ENCODE measurements at regions not wholly inside any gene's neighbourhood (a gene's known extent, or its start where the extent isn't known, plus 50 kb on each side); places are given as distances from the start of the nearest gene placed in this dataset.

GRCh38 chr10:31606841-31607240 lies 287.8 kb downstream of the ZEB1 start:
- no peak for DNase-seq (ENCODE audit: low read depth)

- DNase-seq (ENCODE audit: low read depth), result no peak
Observed at GRCh38 chr10:31605861-31606525, 287.0 kb downstream of the ZEB1 start.

- DNase-seq (ENCODE audit: low read depth), result no peak
Observed at GRCh38 chr10:31605426-31605825, 286.4 kb downstream of the ZEB1 start.

- DNase-seq (ENCODE audit: low read depth), result no peak
Observed at GRCh38 chr10:31604646-31605170, 285.7 kb downstream of the ZEB1 start.

- DNase-seq (ENCODE audit: low read depth), result no peak
Observed at GRCh38 chr10:31604096-31604495, 285.1 kb downstream of the ZEB1 start.

DNA sequence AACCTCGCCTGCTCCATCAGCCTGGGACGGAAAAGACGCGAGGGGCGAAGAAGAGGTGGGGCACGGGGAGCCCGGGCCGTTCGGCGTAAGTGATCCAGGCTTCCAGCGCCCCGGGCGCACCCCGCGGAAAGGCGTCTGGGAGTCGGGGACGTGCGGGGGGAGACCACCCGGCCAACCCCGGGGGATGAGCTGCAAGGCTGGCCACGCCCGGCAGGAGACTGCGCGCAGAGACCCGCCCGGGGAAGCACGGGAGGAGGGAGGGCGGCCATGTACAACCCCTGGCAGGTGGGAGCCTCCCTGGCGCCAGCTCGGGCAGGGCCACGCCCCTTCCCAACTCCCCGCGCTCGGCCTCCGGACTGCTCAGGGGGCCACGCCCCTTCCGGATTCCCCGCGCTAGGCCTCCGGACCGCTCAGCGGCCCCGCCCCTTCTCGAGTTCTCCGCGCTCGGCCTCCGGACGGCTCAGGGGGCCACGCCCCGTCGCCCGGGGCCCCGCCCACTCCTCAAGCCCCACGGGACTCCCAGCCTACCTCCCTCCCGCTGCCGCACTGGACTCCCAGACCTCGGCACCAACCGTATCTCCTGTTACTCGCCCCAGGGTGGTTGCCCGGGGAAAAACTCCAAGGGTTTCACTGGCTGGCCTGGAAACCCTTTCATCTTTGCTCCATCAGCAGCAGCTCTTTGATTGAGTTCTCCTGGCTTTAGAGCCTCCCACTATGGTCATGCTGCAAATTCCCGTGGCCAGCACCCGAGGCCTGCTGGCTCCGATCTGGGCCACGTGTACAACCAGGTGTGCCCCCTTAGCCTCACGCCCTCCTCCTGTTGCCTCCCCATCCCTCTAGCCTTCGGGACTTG lies 284.4 kb downstream of the ZEB1 start:
- peak; percentile 65 for DNase-seq (ENCODE audit: low read depth)

DNA sequence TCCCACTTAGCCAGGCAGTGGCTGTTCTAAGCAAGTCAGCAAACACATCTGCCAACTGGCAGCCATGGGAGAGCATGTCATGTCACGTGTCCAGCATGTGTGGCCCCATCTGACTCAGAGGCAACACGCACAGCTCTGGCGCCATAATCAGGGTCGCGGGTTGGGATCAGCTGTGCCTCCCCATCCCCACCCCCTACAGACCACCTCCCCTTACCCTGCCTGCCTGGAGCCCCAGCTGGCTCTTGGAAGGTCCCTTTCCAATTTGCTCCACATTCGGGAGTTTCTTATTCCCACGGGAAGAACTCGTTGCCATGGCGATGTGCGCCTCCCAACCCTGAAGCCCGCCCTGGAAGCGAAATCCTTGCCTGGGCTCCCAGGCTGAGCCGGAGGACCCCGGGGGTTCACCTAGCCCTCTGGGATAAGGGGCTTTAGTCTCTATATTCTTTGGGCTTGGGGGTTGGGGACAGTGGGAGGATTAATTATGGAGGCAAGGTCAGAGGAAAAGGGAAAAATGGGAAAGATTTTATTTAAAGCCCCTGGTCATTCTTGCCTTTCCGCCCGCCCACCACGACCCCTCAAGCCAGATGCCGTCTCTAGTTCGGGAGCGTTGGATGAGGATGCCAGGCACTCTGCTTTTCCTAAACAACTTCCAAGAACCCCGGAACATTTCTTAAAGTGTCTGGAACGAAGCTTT lies 283.7 kb downstream of the ZEB1 start:
- no peak for DNase-seq (ENCODE audit: low read depth)

DNA sequence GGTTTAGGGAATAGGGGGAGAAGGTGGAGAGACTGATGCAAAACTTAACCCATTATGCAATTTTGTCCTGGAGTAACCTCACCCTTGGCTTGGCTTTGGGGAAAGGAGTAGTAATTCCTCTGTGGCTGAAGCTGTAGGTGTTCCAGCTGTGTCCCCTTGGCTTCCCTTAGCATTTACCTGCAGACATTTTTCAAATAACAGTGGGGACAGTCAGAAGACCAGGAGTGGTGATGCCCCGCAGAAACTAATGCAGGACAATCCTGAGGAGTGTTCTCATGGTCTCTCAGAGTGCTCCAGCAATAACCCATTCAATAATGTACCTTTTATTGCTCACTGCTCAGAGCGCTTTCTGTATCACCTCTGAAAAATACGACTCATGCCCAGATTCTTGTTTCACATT lies 282.1 kb downstream of the ZEB1 start:
- DNase-seq (ENCODE audit: low read depth), result no peak

- no peak for DNase-seq (ENCODE audit: low read depth)
Observed at GRCh38 chr10:31599626-31600504, 280.8 kb downstream of the ZEB1 start.

DNA sequence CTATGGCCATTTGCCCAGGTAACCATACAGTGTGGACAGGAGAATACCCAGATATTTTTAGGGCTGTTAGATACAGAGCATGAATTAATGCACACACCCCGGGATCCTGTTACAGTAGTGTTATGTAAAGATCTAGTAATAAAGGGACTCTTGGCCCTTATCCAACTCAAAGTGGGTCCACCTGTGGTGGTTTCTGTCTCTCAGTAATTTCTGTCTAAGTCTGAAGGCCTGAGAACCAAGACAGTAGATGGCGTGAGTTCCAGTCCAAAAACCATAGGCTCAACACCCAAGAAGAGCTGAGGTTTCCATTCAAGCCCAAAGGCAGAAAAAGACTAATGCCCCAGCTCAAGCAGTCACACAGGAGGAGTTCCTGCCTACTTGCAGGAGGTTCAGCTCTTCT lies 277.7 kb downstream of the ZEB1 start:
- no peak for DNase-seq (ENCODE audit: low read depth)

GRCh38 chr10:31595992-31596391 lies 277.0 kb downstream of the ZEB1 start:
- no peak for DNase-seq (ENCODE audit: low read depth)

DNA sequence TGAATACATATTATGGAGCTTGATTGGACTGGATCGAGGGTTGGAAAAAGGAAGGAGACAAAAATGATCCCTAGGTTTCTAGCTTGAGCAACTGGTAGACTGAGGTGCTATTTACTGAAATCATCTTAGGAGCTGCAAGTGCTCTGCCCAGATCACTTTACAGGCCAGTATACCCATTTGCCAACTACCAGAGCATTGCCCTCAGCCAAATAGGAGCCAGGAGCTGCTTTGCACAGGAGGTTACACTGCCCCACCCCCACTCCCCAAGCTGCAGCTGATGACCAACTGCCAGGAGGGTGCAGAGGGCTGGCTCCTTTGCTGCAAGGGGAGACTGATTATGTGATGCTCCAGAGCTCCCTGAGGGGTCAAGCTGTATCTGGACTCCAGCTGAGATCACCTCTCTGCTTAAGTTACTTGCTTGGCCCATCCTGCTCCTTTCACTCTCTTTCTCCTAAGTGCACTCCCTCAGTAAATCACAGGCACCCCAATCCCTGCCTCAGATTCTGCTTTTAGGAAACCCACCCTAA lies 275.4 kb downstream of the ZEB1 start:
- DNase-seq (ENCODE audit: low read depth), result no peak

DNA sequence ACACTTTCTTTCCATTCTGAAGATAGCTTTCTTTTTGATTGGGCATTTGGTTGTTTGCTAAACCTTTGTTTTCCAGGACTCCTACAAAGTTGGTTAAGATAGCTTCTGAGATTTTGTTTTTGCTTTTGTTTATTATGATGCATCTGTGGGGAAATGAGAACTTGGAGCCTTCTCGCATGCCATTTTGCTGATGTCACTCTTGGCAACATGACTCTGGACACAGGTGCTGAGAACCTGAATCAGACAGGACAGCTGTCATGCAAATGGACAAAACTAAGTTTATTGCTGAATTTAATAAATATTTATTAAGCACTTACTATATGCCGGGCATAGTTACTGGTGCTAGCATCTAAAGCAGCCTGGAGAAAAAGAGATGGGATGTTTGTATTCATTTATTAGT lies 274.1 kb downstream of the ZEB1 start:
- no peak for DNase-seq (ENCODE audit: low read depth)

DNA sequence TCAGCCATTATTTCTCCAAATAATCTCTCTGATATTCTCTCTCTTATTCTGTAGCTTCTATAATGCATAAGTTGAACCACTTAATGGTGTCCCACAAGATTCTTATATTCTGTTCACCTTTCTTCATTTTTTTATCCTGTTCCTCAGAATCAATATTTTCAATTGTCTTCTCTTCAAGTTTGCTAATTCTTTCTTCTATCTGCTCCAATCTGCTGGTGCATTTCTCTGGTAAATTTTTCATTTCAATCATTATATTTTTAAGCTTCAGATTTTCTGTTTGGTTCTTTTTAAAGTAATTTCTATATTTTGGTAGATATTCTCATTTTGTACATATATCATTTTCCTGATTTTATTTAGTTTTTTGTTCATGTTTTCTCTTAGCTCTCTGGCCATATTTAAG lies 272.6 kb downstream of the ZEB1 start:
- no peak for DNase-seq (ENCODE audit: low read depth)

GRCh38 chr10:31590023-31590800 lies 271.2 kb downstream of the ZEB1 start:
- DNase-seq (ENCODE audit: low read depth), result no peak

GRCh38 chr10:31587691-31588090 lies 268.7 kb downstream of the ZEB1 start:
- DNase-seq (ENCODE audit: low read depth), result no peak

- no peak for DNase-seq (ENCODE audit: low read depth)
Observed at GRCh38 chr10:31586723-31587638, 268.0 kb downstream of the ZEB1 start.

GRCh38 chr10:31584876-31585275 lies 265.9 kb downstream of the ZEB1 start:
- DNase-seq (ENCODE audit: low read depth), result no peak

- no peak for DNase-seq (ENCODE audit: low read depth)
Observed at GRCh38 chr10:31584098-31584631, 265.1 kb downstream of the ZEB1 start.

All from activated T-helper 9 cell treated with anti-CD3 and anti-CD28 coated beads, Interleukin-2, amount 50 U/mL, for 16 hours (primary cell).